ENCODE measurements at regions not wholly inside any gene's neighbourhood (a gene's known extent, or its start where the extent isn't known, plus 50 kb on each side); places are given as distances from the start of the nearest gene placed in this dataset.

DNA sequence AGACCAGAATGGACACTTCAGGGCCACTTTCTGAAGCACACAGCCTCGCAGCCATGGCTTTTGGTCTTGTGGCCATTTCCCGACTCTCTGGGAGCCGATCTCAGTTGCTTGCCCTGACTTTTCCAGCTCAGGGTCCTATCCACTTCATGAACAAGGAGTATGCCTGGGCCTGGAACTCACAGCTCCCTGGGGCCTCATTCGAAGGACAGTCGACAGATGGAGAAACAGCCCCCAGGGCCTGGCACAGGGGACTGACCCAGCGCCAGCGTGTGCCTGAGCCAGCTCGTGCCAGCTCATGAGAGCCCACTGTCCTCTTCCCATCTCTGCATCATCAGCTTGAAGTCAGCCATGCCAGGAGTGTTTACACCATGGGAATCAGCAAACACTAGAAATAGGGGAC is 134.6 kb upstream of the GPC1 start:
- TF ChIP-seq CTCF (IDR thresholded peaks at IDR 0.05; ENCODE audit: borderline replicate concordance, extremely low read depth, low read length, poor library complexity, severe bottlenecking) (no peak), EZH2 (IDR thresholded peaks at IDR 0.05; ENCODE audit: borderline replicate concordance, low read depth, low read length, severe bottlenecking) (no peak)
